LNCaP clone FGC (cell line): ENCODE measurements at regions not wholly inside any gene's neighbourhood (a gene's known extent, or its start where the extent isn't known, plus 50 kb on each side); places are given as distances from the start of the nearest gene placed in this dataset.

Experiments
- DNase-seq: peaks from one replicate; pipeline ENCODE4 v3.0.0-alpha.2; 2011; ENCODE audit warnings: low read depth
- H3K4me3 ChIP-seq: 2 replicates; pipeline ENCODE4 v1.5.1; 2011; ENCODE audit warnings: mild to moderate bottlenecking, low read depth, low read length, control low read depth
- CTCF ChIP-seq: IDR thresholded peaks from 2 replicates; pipeline ENCODE4 v1.5.1; 2012; ENCODE audit warnings: mild to moderate bottlenecking; ENCODE audit not compliant: control insufficient read depth, insufficient read depth; ENCODE audit errors: extremely low read depth

- DNase-seq, result no peak
- TF ChIP-seq CTCF, result no peak
Measured at GRCh38 chr18:27865431-27865830, 311.5 kb downstream of the CDH2 start.

GRCh38 chr18:27863780-27864430, 313.0 kb downstream of the CDH2 start:
- DNase-seq, result no peak

More at GRCh38 chr18:27865431-27865830, 311.5 kb downstream of the CDH2 start:
- H3K4me3 ChIP-seq, result no peak overlapping the region

DNA sequence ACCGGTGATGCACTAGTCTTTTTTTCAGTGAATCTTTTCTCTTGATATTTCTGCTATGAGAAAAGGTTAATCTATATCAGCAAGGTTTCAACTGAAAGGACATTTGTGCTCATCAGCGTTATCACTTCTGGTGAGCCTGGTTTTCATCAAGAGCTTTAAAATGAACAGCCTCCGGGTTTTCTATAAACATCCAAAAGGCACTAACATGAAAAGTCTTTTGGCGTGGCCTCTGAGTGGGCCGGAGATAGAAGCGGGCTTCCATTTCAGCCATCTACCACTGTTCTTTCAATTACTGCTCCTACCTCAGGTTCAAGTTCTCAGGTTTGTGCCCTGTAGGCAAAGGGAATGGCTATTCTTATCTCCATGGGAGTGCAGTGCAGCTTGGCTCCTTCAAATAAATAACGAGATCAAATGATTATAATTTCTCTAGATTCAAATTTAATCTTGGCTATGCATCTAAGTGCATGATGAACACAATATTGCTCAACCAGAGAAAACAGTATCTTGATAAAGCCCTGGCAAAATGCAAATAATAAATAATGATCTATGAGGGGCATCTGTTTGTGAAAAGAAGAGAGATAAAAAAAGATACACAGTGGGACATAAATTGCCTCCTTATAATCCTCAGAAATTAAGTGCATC, 314.8 kb downstream of the CDH2 start:
- no peak for TF ChIP-seq CTCF

More at GRCh38 chr18:27863780-27864430, 313.0 kb downstream of the CDH2 start:
- no peak for TF ChIP-seq CTCF
- no peak overlapping the region for H3K4me3 ChIP-seq

GRCh38 chr18:27861539-27861938, 315.4 kb downstream of the CDH2 start:
- no peak overlapping the region for H3K4me3 ChIP-seq
- no peak for DNase-seq
- no peak for TF ChIP-seq CTCF

More for the DNA sequence above, 314.8 kb downstream of the CDH2 start:
- H3K4me3 ChIP-seq, result no peak overlapping the region
- DNase-seq, result no peak

- DNase-seq, result no peak
- H3K4me3 ChIP-seq, result no peak overlapping the region
- TF ChIP-seq CTCF, result no peak
Measured at GRCh38 chr18:27860701-27861107, 316.2 kb downstream of the CDH2 start.

DNA sequence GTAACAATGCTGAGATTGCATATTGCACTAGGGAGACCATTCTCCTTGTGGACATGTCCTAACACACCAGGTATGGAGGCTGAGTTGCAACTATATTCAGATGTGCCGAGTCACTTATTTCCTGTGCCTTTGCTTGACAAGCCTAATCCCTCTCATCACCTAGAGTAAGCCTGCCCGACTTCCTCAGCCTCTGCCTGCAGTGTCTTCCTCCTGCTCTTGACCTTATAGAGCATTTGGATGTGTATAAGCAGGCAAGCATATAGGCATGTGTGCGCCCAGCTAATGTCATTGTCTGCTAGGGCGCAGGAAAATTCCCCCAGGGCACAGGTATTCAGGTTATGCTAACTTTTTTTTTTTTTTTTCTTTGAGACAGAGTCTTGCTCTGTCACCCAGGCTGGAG, 316.9 kb downstream of the CDH2 start:
- H3K4me3 ChIP-seq, result no peak overlapping the region
- no peak for DNase-seq
- no peak for TF ChIP-seq CTCF

DNA sequence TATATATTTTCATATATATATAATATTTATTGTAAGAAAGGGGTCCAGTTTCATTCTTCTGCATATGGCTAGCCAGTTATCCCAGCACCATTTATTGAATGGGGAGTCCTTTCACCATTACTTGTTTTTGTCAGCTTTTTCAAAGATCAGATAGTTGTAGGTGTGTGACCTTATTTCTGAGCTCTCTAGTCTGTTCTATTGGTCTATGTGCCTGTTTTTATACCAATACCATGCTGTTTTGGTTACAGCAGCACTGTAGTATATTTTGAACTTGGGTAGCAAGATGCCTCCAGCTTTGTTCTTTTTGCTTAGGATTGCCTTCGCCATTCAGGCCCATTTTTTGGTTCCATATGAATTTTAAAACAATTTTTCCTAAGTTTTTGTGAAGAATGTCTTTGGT, 320.1 kb downstream of the CDH2 start:
- no peak for DNase-seq
- no peak for TF ChIP-seq CTCF
- no peak overlapping the region for H3K4me3 ChIP-seq
